ENCODE measurements at regions not wholly inside any gene's neighbourhood (a gene's known extent, or its start where the extent isn't known, plus 50 kb on each side); places are given as distances from the start of the nearest gene placed in this dataset.

GRCh38 chr20:23226612-23227265, 123.9 kb upstream of the NXT1 start:
- no peak overlapping the region for H3K4me2 ChIP-seq (ENCODE audit: control insufficient read depth, insufficient read depth)
- H3K4me1 ChIP-seq (ENCODE audit: control insufficient read depth, insufficient read depth, low read length): no peaks in the 10 kb centered on the region
- TF ChIP-seq JUNB (IDR thresholded peaks at IDR 0.05): no peak
- 0 out of 6 replicates have a peak, but pooled peaks of 1 of the 3 experiments have one; percentile 1 for TF ChIP-seq CTCF (IDR thresholded peaks at IDR 0.05 in 2 of 3, conservative IDR thresholded peaks at IDR 0.05 in 1 of 3; ENCODE audit: control insufficient read depth in 2 of 3, extremely low read depth in 1 of 3, insufficient read depth in 1 of 3, low read depth in 3 of 3, low read length in 3 of 3)
- TF ChIP-seq SREBF1 (IDR thresholded peaks at IDR 0.05; ENCODE audit: low read length): no peak
- no peaks in the 10 kb centered on the region for H3K36me3 ChIP-seq (ENCODE audit: control insufficient read depth in 2 of 2, insufficient read depth in 2 of 2, low read length in 1 of 2)
- ChIA-PET RAD21 (ENCODE audit: unreplicated experiment) (no interaction called here), CTCF (interaction anchor here (0.7 kb wide), 2 partner anchors 174 to 535 kb away, joined by 3 read pairs; no protein-coding TSS in a partner anchor), SMC1A (ENCODE audit: uncharacterized antibody, unreplicated experiment) (interaction anchor here (1.0 to 1.2 kb wide), 2 partner anchors 9 to 21 kb away, joined by 3 read pairs; no protein-coding TSS in a partner anchor), POLR2A (no interaction called here)
- no peak for DNase-seq (ENCODE audit: low read depth, low spot score)
- in situ Hi-C loops (cut with MboI) (loop anchor here (25.0 kb wide), 1 partner anchor 889 kb away; no protein-coding TSS in a partner anchor), intact Hi-C loops (cut with micrococcal nuclease; ENCODE audit: unreplicated experiment) (no loop called here)
- H3K79me2 ChIP-seq (ENCODE audit: control insufficient read depth, insufficient read depth, low read length): no peaks in the 10 kb centered on the region
- no peak overlapping the region for H3K9ac ChIP-seq (ENCODE audit: control insufficient read depth, insufficient read depth, low read length)
- H3K9me3 ChIP-seq (replicated peaks; ENCODE audit: control insufficient read depth, insufficient read depth, low read length): no peaks in the 10 kb centered on the region; the same call in 2 of the 3 replicates
- no TSS peak for BruUV-seq (replicated peaks)
- WGBS (ENCODE audit: insufficient coverage, insufficient replicate concordance, low lambda C conversion rate, missing lambda C conversion rate): 20% methylated on average over 2 of the region's 2 CpGs
- no peak for FAIRE-seq
- no peak overlapping the region for H2AFZ ChIP-seq (ENCODE audit: control insufficient read depth, low read depth, low read length)
- no peak for ATAC-seq
- H3K27ac ChIP-seq (ENCODE audit: control insufficient read depth, insufficient read depth): no peak overlapping the region
- H3K4me3 ChIP-seq: no peak overlapping the region
- no peaks in the 10 kb centered on the region for H3K27me3 ChIP-seq (replicated peaks in 1 of 2; ENCODE audit: control insufficient read depth in 2 of 2, insufficient read depth in 2 of 2, low read length in 1 of 2)
- no peaks in the 10 kb centered on the region for H4K20me1 ChIP-seq (ENCODE audit: control insufficient read depth, insufficient read depth)

Data from GM12878 (cell line).